ENCODE measurements at regions not wholly inside any gene's neighbourhood (a gene's known extent, or its start where the extent isn't known, plus 50 kb on each side); places are given as distances from the start of the nearest gene placed in this dataset.

GRCh38 chr7:155944901-155945300, 132.6 kb upstream of the SHH start:
- H3K9me3 ChIP-seq (ENCODE audit: control insufficient read depth, insufficient read depth, low read length): peaks cover 14% of the 10 kb centered on the region
- H3K23ac ChIP-seq (ENCODE audit: low read depth, low read length): no peak overlapping the region
- H3K9ac ChIP-seq (ENCODE audit: low read depth, low read length): no peak overlapping the region
- no peak overlapping the region for H2BK15ac ChIP-seq (ENCODE audit: low read depth, low read length)
- ATAC-seq (ENCODE audit: low read depth): no peak
- no peak overlapping the region for H2AFZ ChIP-seq (replicated peaks; ENCODE audit: low read length, poor library complexity)
- H4K5ac ChIP-seq (ENCODE audit: low read depth, low read length): no peak overlapping the region
- H3K4me3 ChIP-seq (ENCODE audit: insufficient read depth, low read depth, low read length): no peak overlapping the region
- H2AK5ac ChIP-seq (ENCODE audit: low read depth, low read length): no peak overlapping the region
- no TSS peak for BruUV-seq (replicated peaks)
- no peak overlapping the region for H3K14ac ChIP-seq (replicated peaks; ENCODE audit: low read depth, low read length)
- ChIA-PET POLR2A (ENCODE audit: unreplicated experiment) (no interaction called here), CTCF (no interaction called here)
- no peak overlapping the region for H3K27ac ChIP-seq (ENCODE audit: insufficient read depth, low read length)
- no peak overlapping the region for H4K8ac ChIP-seq (ENCODE audit: low read depth in 2 of 2, low read length in 2 of 2)
- H3K79me1 ChIP-seq (ENCODE audit: low read depth in 1 of 2, low read length in 2 of 2): no peaks in the 10 kb centered on the region
- no peak overlapping the region for H3K4me2 ChIP-seq (ENCODE audit: low read depth, low read length)
- intact Hi-C loops (cut with micrococcal nuclease): no loop called here
- dilution Hi-C loops (cut with HindIII; ENCODE audit: low sequenced_read_pairs, unreplicated experiment): no loop called here
- H2AK9ac ChIP-seq (replicated peaks; ENCODE audit: low read depth, low read length, poor library complexity): no peak overlapping the region
- no peak overlapping the region for H2BK5ac ChIP-seq (ENCODE audit: low read depth, low read length, poor library complexity, severe bottlenecking)
- H4K91ac ChIP-seq (ENCODE audit: insufficient read depth, low read depth, low read length): no peak overlapping the region
- H3K18ac ChIP-seq (ENCODE audit: low read depth, low read length): no peak overlapping the region
- no peak overlapping the region for H2BK20ac ChIP-seq (ENCODE audit: low read depth, low read length)
- peaks cover 2% of the 10 kb centered on the region; the same call in 1 of the 2 replicates for H3K4me1 ChIP-seq (ENCODE audit: control insufficient read depth, insufficient read depth, low read length)
- 73% methylated on average over 3 of the region's 6 CpGs; no CpG with 5 or more reads in 1 of the 2 experiments for WGBS, 2 experiments (ENCODE audit: extremely low coverage in 2 of 2, insufficient read length in 1 of 2)
- no peak for TF ChIP-seq SMC3 (IDR thresholded peaks at IDR 0.05; ENCODE audit: low read depth, low read length)
- TF ChIP-seq RAD21 (IDR thresholded peaks at IDR 0.05; ENCODE audit: low read length): no peak
- no peak for TF ChIP-seq RCOR1 (IDR thresholded peaks at IDR 0.05; ENCODE audit: insufficient replicate concordance, low read length)
- no peak for TF ChIP-seq CHD1 (IDR thresholded peaks at IDR 0.05; ENCODE audit: low read depth, low read length)
- TF ChIP-seq, protein P1, sequence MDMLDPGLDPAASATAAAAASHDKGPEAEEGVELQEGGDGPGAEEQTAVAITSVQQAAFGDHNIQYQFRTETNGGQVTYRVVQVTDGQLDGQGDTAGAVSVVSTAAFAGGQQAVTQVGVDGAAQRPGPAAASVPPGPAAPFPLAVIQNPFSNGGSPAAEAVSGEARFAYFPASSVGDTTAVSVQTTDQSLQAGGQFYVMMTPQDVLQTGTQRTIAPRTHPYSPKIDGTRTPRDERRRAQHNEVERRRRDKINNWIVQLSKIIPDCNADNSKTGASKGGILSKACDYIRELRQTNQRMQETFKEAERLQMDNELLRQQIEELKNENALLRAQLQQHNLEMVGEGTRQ (IDR thresholded peaks at IDR 0.05; ENCODE audit: low read depth, low read length): no peak
- no peak for TF ChIP-seq POLR2A (IDR thresholded peaks at IDR 0.05; ENCODE audit: low read depth, low read length)
- no peak for TF ChIP-seq ELK1 (IDR thresholded peaks at IDR 0.05; ENCODE audit: borderline replicate concordance, low read depth, low read length)
- TF ChIP-seq CTCF (conservative IDR thresholded peaks at IDR 0.05; ENCODE audit: low read depth, low read length): no peak
- TF ChIP-seq MXI1 (IDR thresholded peaks at IDR 0.05; ENCODE audit: borderline replicate concordance, low read depth, low read length): no peak
- no peak for TF ChIP-seq NFE2L2 (IDR thresholded peaks at IDR 0.05; ENCODE audit: low read depth, low read length)
- TF ChIP-seq MAFK (IDR thresholded peaks at IDR 0.05; ENCODE audit: low read depth, low read length): no peak
- TF ChIP-seq CEBPB (IDR thresholded peaks at IDR 0.05; ENCODE audit: low read depth, low read length): no peak
- no peak for TF ChIP-seq RFX5 (IDR thresholded peaks at IDR 0.05; ENCODE audit: low read depth, low read length)
- TF ChIP-seq BHLHE40 (IDR thresholded peaks at IDR 0.05; ENCODE audit: low read depth, low read length): no peak
- TF ChIP-seq FOS (IDR thresholded peaks at IDR 0.05; ENCODE audit: low read depth, low read length): no peak
- TF ChIP-seq MAZ (IDR thresholded peaks at IDR 0.05; ENCODE audit: borderline replicate concordance, low read depth, low read length): no peak
- H2BK120ac ChIP-seq (ENCODE audit: low read depth, low read length): no peak overlapping the region
- no peaks in the 10 kb centered on the region for H4K20me1 ChIP-seq (ENCODE audit: insufficient read depth, low read length)
- H3K27me3 ChIP-seq (ENCODE audit: control insufficient read depth, insufficient read depth, low read length): no peaks in the 10 kb centered on the region
- no peaks in the 10 kb centered on the region for H3K36me3 ChIP-seq (ENCODE audit: control insufficient read depth, insufficient read depth, low read length)
- no peak overlapping the region for H3K4ac ChIP-seq (ENCODE audit: low read depth, low read length)
- H3K9me1 ChIP-seq (ENCODE audit: insufficient read depth, low read length): no peaks in the 10 kb centered on the region
- no peak overlapping the region for H3K56ac ChIP-seq (ENCODE audit: extremely low read depth, insufficient read depth, low read length)
- in situ Hi-C loops (cut with MboI; ENCODE audit: low sequenced_read_pairs): no loop called here
- DNase-seq: no peak
